GM12878 (cell line): ENCODE measurements at regions not wholly inside any gene's neighbourhood (a gene's known extent, or its start where the extent isn't known, plus 50 kb on each side); places are given as distances from the start of the nearest gene placed in this dataset.

Experiments used
- ATAC-seq: fragments of 200-7000 bp; cut with Tn5 transposase; 3 replicates; pipeline ENCODE4 v1.9.1; 2020; ENCODE audit warnings: mild to moderate bottlenecking, moderate library complexity
- BruUV-seq: library from RNA; stranded (reverse); fragments of 400-500 nt; replicated peaks from 2 replicates; lab custom pipeline; 2021; lab: Mats Ljungman, UMichigan
- CTCF ChIA-PET: fragments of 300-600 bp; sonication (Branson Sonifier 250); formaldehyde crosslinking; extraction: SDS; loops from one replicate; lab custom pipeline; 2021; ENCODE audit warnings: inconsistent platforms; lab: Yijun Ruan, JAX
- POLR2A ChIA-PET: fragments of 350-600 bp; formaldehyde crosslinking; extraction: SDS; loops from one replicate; lab custom pipeline; 2021; ENCODE audit warnings: inconsistent platforms; lab: Charles Lee
- RAD21 ChIA-PET: fragments of 300-600 bp; sonication (Branson Sonifier 250); formaldehyde crosslinking; loops from one replicate; lab custom pipeline; 2023; ENCODE audit warnings: antibody characterized with exemption; ENCODE audit not compliant: unreplicated experiment; lab: Charles Lee
- SMC1A ChIA-PET: fragments of 300-600 bp; sonication (Branson Sonifier 250); formaldehyde crosslinking; loops from one replicate; lab custom pipeline; 2023; ENCODE audit not compliant: unreplicated experiment, uncharacterized antibody; lab: Charles Lee
- DNase-seq: peaks from one replicate; pipeline ENCODE4 v3.0.0-alpha.2; 2011; ENCODE audit warnings: low read depth, low spot score
- FAIRE-seq: peaks from 3 replicates; lab custom pipeline; 2011; peaks lifted over from hg19 to GRCh38; lab: Jason Lieb, UNC
- H2AFZ ChIP-seq: 2 replicates; pipeline ENCODE4 v1.6.0; 2011; ENCODE audit warnings: low read depth, low read length, control low read depth; ENCODE audit not compliant: control insufficient read depth
- H3K27ac ChIP-seq: 2 replicates; pipeline ENCODE4 v1.5.1; 2011; ENCODE audit warnings: control low read depth; ENCODE audit not compliant: control insufficient read depth, insufficient read depth
- H3K27me3 ChIP-seq, 2 experiments: replicated peaks in 1 of 2; 2 replicates each; pipeline versions ENCODE4 v1.6.0 to v1.6.1; 2011; ENCODE audit warnings: low read length in 1 of 2; ENCODE audit not compliant: control insufficient read depth in 2 of 2, insufficient read depth in 2 of 2
- H3K36me3 ChIP-seq, 2 experiments: 2 replicates each; pipeline ENCODE4 v1.5.1; 2011; ENCODE audit warnings: low read length in 1 of 2; ENCODE audit not compliant: control insufficient read depth in 2 of 2, insufficient read depth in 2 of 2
- H3K4me1 ChIP-seq: 2 replicates; pipeline ENCODE4 v1.6.1; 2011; ENCODE audit warnings: mild to moderate bottlenecking, low read length, moderate library complexity, mixed read lengths; ENCODE audit not compliant: control insufficient read depth, insufficient read depth
- H3K4me2 ChIP-seq: 2 replicates; pipeline ENCODE4 v1.6.0; 2011; ENCODE audit warnings: control low read depth; ENCODE audit not compliant: control insufficient read depth, insufficient read depth
- H3K4me3 ChIP-seq: fragments of 200-600 bp; sonication (generic); 2 replicates; pipeline ENCODE4 v1.5.1; 2016
- H3K79me2 ChIP-seq: 2 replicates; pipeline ENCODE4 v1.6.0; 2011; ENCODE audit warnings: low read length; ENCODE audit not compliant: control insufficient read depth, insufficient read depth
- H3K9ac ChIP-seq: 2 replicates; pipeline ENCODE4 v1.8.0; 2011; ENCODE audit warnings: low read length, control low read depth, mixed read lengths; ENCODE audit not compliant: control insufficient read depth, insufficient read depth
- H3K9me3 ChIP-seq: replicated peaks from 3 replicates; pipeline ENCODE4 v1.5.1; 2011; ENCODE audit warnings: mild to moderate bottlenecking, low read length; ENCODE audit not compliant: control insufficient read depth, insufficient read depth
- H4K20me1 ChIP-seq: 2 replicates; pipeline ENCODE4 v1.6.0; 2011; ENCODE audit not compliant: control insufficient read depth, insufficient read depth
- DPF2 ChIP-seq: fragments of 450-650 bp; IDR thresholded peaks from 2 replicates; pipeline ENCODE4 v1.6.1; 2017; ENCODE audit warnings: mild to moderate bottlenecking
- IRF4 ChIP-seq: IDR thresholded peaks from 2 replicates; pipeline ENCODE4 v1.6.1; 2011; ENCODE audit warnings: low read depth, low read length
- JUND ChIP-seq: IDR thresholded peaks from 2 replicates; pipeline ENCODE4 v1.6.1; 2012; ENCODE audit warnings: low read depth, mild to moderate bottlenecking, low read length, improper control_type of control experiment, moderate library complexity
- MEF2A ChIP-seq: IDR thresholded peaks from 2 replicates; pipeline ENCODE4 v1.6.1; 2011; ENCODE audit warnings: low read depth, mild to moderate bottlenecking, low read length, moderate library complexity; ENCODE audit not compliant: insufficient read depth
- MTA2 ChIP-seq: fragments of 450-650 bp; IDR thresholded peaks from 2 replicates; pipeline ENCODE4 v1.6.1; 2016; ENCODE audit warnings: low read depth, mild to moderate bottlenecking, moderate library complexity
- MYC ChIP-seq: IDR thresholded peaks from 2 replicates; pipeline ENCODE4 v1.6.1; 2011; ENCODE audit warnings: mild to moderate bottlenecking, low read length, moderate library complexity, inconsistent platforms; ENCODE audit not compliant: insufficient read depth, insufficient replicate concordance, insufficient read length, severe bottlenecking
- NR2C2 ChIP-seq: IDR thresholded peaks from 2 replicates; pipeline ENCODE4 v1.6.1; 2011; ENCODE audit warnings: borderline replicate concordance, low read depth; ENCODE audit not compliant: control insufficient read depth, insufficient read length
- NRF1 ChIP-seq: conservative IDR thresholded peaks from 2 replicates; pipeline ENCODE4 v1.6.1; 2011; ENCODE audit warnings: mild to moderate bottlenecking, low read depth, low read length, improper control_type of control experiment
- PML ChIP-seq: IDR thresholded peaks from 2 replicates; pipeline ENCODE4 v1.6.1; 2012; ENCODE audit warnings: low read length, inconsistent platforms
- RB1 ChIP-seq: fragments of 450-650 bp; formaldehyde crosslinking; IDR thresholded peaks from 2 replicates; pipeline ENCODE4 v1.6.1; 2017; ENCODE audit warnings: mild to moderate bottlenecking, borderline replicate concordance
- USF1 ChIP-seq: IDR thresholded peaks from 2 replicates; pipeline ENCODE4 v1.6.1; 2011; ENCODE audit warnings: borderline replicate concordance, low read depth, mild to moderate bottlenecking, moderate library complexity, mixed read lengths, low read length; ENCODE audit not compliant: insufficient read depth; ENCODE audit errors: extremely low read length
- ZNF24 ChIP-seq: fragments of 450-650 bp; IDR thresholded peaks from 2 replicates; pipeline ENCODE4 v1.6.1; 2017; ENCODE audit warnings: antibody characterized with exemption, mild to moderate bottlenecking
- ZNF687 ChIP-seq: fragments of 450-650 bp; IDR thresholded peaks from 2 replicates; pipeline ENCODE4 v1.6.1; 2017; ENCODE audit warnings: mild to moderate bottlenecking, moderate library complexity
- WGBS: methylation state at CpG from one replicate; pipeline ENCODE4 v1.1.6; 2016; ENCODE audit warnings: low lambda C conversion rate; ENCODE audit not compliant: insufficient replicate concordance, insufficient coverage; ENCODE audit errors: missing lambda C conversion rate; 5-methylcytosine and 5-hydroxymethylcytosine counted together
- in situ Hi-C: fragments of 300-500 bp; cut with MboI; formaldehyde crosslinking; loops from 9 replicates; pipeline ENCODE4 v1.14.3; 2018; ENCODE audit warnings: mixed read lengths
- intact Hi-C: fragments of 100-400 bp; cut with micrococcal nuclease; formaldehyde crosslinking; loops from one replicate; pipeline ENCODE4 v1.14.2; 2022; ENCODE audit not compliant: unreplicated experiment

GRCh38 chr14:45619831-45620230 lies 366.8 kb upstream of the MIS18BP1 start:
- Histone ChIP-seq H3K27ac (no peak overlapping the region), H3K4me3 (no peak overlapping the region), H3K9me3 (no peaks in the 10 kb centered on the region), H4K20me1 (no peaks in the 10 kb centered on the region), H3K27me3 (no peaks in the 10 kb centered on the region), H3K36me3 (no peaks in the 10 kb centered on the region), H3K79me2 (no peaks in the 10 kb centered on the region), H3K4me2 (no peak overlapping the region)
- ChIA-PET CTCF (no interaction called here), SMC1A (interaction anchor here (1.3 kb wide), 1 partner anchor 10 kb away, joined by 5 read pairs; no protein-coding TSS in a partner anchor)
- ATAC-seq: no peak
- no peak for TF ChIP-seq DPF2
- no peak for TF ChIP-seq IRF4
- TF ChIP-seq MEF2A: no peak
- no peak for TF ChIP-seq MTA2
- TF ChIP-seq ZNF687: no peak
- no peak for TF ChIP-seq MYC
- no peak for TF ChIP-seq JUND
- no peak for TF ChIP-seq USF1
- no peak for TF ChIP-seq ZNF24
- TF ChIP-seq RB1: no peak
- TF ChIP-seq PML: no peak
- no peak for TF ChIP-seq NRF1
- no peak for TF ChIP-seq NR2C2
- TF ChIP-seq, all 136 proteins: peak for 0
- in situ Hi-C loops (no loop called here), intact Hi-C loops (no loop called here)
- ChIA-PET POLR2A (no interaction called here), RAD21 (no interaction called here)
- no TSS peak for BruUV-seq
- Histone ChIP-seq H3K4me1 (no peaks in the 10 kb centered on the region), H3K9ac (no peak overlapping the region), H2AFZ (no peak overlapping the region)
- WGBS: 46% methylated on average over 4 of the region's 4 CpGs
- DNase-seq (no peak), FAIRE-seq (no peak)
